ENCODE measurements at regions not wholly inside any gene's neighbourhood (a gene's known extent, or its start where the extent isn't known, plus 50 kb on each side); places are given as distances from the start of the nearest gene placed in this dataset.
A peak's percentile ranks its signal among the peaks of the same experiment; 100 is the strongest.

- no peak for DNase-seq (ENCODE audit: low spot score)
These were observed 362.7 kb upstream of the COBL start for GRCh38 chr7:51679358-51679757.

GRCh38 chr7:51666751-51667150 lies 350.1 kb upstream of the COBL start:
- DNase-seq (ENCODE audit: low spot score), result peak; percentile 51

- no peak for DNase-seq (ENCODE audit: low spot score)
These were observed 349.7 kb upstream of the COBL start for GRCh38 chr7:51666266-51666665.

GRCh38 chr7:51665045-51665780 lies 348.6 kb upstream of the COBL start:
- DNase-seq (ENCODE audit: low spot score), result no peak

DNA sequence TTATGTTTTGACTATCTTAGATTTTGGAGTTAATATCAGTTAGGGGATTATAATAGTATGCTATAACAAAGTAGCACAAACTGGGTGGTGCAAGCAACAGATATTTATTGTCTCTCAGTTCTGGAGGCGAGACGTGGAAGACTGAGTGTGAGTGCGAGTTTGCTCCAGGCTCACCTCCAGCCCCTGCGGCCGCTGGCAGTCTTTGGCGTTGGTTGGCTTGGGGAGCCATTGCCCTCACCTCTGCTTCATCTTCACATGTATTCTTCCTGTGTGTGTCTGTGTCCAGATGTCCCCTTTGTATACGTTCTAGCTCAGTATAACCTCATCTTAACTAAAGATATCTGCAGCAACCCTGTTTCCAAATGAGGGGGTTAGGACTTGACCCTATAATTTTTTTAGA lies 343.9 kb upstream of the COBL start:
- no peak for DNase-seq (ENCODE audit: low spot score)

- DNase-seq (ENCODE audit: low spot score), result no peak
These were observed 342.1 kb upstream of the COBL start for GRCh38 chr7:51658684-51659083.

DNA sequence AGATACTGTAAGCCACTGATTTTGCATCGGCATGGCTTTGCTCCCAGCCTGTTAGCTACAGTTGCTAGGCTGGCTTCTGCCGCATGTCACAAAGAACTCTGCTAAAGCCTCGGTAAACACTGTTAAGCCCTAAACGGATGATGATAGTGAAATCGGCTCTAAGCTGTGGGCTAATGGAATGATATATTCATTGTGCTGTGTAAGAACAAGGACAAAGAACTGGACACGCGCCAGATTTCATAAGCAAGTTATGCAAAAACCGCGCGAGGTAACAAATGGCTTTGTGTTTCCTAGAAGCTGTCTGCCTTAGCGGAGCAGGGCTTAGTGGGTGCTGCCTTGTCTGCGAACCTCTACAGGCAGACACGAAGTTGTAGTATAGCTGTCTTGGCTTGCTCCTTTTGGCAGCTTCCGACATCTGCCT lies 331.3 kb upstream of the COBL start:
- DNase-seq (ENCODE audit: low spot score), result peak; percentile 82

DNA sequence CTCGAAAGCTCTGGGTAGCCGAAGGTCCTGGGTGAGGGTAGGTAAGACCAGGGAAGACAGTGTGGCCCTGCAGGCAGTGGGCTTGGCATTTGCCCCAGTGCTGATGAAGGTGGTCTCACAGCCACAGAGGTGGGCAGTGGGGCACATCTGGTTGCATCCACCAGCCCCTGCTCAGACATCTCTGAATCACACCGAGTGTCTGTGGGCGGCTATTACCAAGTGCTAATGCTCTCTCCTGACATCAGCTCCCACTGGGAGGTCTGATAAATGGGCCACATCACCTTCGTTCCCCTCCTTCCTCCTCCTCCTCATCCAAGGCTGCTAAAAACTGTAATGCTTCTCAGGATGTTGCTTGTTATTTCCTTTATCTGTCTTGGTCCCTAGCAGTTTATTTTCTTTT lies 330.9 kb upstream of the COBL start:
- peak; percentile 67 for DNase-seq (ENCODE audit: low spot score)

- DNase-seq (ENCODE audit: low spot score), result no peak
These were observed 329.2 kb upstream of the COBL start for GRCh38 chr7:51645702-51646298.

GRCh38 chr7:51645255-51645654 lies 328.6 kb upstream of the COBL start:
- no peak for DNase-seq (ENCODE audit: low spot score)

DNA sequence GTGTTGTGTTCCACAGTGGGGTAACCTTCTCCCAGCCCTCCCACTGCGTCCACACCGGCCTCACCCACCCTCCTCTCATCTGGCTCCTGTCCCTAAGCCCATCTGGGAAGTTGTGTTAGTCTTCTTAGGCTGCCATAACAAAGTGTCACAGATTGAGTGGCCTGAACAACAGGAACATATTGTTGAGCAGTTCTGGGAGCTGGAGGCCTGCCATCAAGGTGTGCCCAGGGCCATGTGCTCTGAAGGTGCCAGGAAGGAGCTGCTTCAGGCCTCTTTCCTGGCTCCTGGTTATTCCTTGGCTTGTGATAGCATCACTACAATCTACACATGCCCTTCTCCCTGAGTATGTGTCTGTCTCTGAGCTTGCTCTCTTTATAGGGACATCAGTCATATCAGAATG lies 327.6 kb upstream of the COBL start:
- no peak for DNase-seq (ENCODE audit: low spot score)

DNA sequence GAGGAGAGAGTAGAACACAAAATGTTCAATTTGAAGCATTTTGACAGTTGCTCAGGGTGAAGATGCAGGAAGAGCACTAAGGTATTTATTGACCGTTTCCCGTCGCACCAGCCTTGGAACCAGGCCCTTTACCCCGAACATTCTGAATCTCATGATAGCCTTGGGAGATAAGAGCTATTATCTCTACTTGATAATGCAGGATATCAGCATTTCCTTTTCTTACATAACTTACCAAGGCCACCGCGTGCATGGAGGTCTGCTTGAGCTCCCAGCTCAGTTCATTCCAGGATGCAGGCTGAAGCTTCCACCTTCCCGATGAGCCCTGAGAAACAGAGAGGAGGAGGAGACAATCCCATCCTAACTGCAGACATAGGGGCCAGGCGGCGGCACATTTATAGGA lies 324.2 kb upstream of the COBL start:
- DNase-seq (ENCODE audit: low spot score), result no peak

DNA sequence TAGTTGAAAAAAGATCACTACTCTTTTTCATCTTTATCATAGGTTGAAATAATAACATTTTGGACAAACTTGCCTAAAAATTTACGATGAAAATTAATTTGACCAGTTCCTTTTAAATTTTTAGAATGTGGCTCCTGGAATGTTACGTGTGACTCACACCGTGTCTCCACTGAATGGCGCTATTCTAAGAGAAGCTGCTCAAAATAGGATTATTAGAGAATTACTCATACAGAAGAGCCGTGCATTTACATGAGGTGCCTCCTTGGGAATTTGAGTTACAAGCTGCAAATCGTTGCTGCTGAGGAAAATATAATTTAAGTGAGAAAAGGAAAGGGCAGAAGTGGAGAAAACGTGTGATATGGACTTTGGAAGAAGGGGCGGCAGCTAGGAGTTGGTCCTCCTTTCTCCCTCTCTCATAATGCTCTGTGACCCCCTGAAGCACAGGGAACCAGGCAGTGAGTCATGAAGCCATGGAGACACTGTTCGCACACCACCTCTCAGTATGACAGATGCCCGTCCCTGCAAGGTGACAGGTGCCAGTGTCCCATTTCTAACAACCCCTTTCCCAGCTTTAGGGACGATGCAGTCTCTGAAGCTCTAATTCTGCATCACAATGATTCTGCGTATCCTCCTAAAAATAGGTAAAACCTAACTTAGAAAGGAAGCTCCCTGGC lies 323.2 kb upstream of the COBL start:
- DNase-seq (ENCODE audit: low spot score), result no peak

DNA sequence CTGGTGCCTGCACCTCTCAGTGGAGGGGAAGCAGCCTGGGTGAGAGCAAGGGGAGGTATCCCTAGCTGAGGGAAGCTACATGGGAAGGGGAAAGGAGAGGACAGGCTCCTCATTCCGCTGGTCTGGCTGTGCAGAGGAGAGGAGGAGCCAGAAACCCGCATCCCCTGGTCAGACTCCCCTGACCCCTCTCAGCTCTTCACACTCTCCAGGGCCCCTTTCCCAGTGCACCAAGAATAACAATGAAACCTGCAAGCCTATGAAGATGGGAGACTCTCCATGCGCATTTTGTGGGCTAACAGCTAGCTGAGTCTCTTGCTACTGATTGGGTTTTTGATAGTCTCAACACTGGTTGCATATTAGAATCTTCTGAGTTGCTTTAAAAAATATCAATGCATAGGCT lies 319.9 kb upstream of the COBL start:
- no peak for DNase-seq (ENCODE audit: low spot score)

- no peak for DNase-seq (ENCODE audit: low spot score)
These were observed 319.2 kb upstream of the COBL start for GRCh38 chr7:51635775-51636174.

DNA sequence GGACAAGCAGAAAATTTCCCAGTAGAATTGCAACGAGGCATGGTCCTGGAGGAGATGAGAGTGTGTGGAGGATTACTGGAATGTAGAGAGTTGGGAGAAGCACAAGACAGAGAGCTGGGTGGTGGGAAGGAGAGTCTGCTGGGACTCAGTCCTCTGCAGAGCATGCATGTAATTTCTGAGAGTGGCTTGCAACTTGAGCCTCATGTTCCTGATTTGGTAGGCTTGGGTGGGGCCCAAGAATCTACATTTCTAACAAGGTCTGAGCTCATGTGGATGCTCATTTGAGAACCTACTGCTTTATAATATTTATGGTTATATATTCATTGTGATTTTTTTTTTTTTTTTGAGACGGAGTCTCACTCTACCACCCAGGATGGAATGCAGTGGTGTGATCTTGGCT lies 317.9 kb upstream of the COBL start:
- no peak for DNase-seq (ENCODE audit: low spot score)

GRCh38 chr7:51634025-51634424 lies 317.4 kb upstream of the COBL start:
- DNase-seq (ENCODE audit: low spot score), result no peak

GRCh38 chr7:51633596-51633995 lies 317.0 kb upstream of the COBL start:
- DNase-seq (ENCODE audit: low spot score), result no peak

DNA sequence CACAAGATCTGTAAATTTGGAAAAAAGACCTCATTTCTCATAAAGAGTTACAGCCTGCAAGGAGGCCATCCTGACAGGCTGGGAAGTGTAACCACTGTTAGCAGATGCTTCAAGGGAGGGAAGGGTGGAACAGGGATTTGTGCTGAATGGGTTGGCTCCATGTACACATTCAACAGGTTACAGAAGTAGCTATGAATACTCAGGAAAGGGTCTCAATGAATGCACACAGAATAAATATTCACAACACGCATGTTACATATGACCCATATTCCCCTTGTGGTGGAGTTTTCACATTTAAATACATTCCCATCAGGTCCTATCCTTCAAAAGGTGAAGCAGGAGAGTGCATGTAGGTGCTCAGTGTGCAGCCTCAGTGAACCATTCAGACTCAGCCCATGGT lies 316.4 kb upstream of the COBL start:
- no peak for DNase-seq (ENCODE audit: low spot score)

GRCh38 chr7:51630933-51631332 lies 314.3 kb upstream of the COBL start:
- no peak for DNase-seq (ENCODE audit: low spot score)

DNA sequence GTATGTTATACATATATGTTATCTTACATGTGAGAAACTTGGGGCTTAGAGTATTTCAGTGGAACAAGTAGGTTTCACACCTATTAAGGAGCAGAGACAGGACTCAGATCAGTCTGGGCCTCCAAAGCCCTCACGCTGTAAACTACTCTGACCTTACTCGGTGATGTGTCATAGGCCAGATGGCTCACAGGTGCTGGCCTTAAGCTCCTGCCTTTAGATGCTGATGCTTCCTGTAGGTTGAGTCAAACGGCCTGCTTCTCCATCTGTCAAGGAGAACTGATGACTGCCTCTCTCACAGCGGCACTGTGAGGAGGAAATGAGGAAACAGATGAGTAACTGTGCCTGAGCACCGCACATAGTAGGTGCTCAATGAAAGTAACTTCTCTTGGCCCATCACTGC lies 312.6 kb upstream of the COBL start:
- DNase-seq (ENCODE audit: low spot score), result no peak

DNA sequence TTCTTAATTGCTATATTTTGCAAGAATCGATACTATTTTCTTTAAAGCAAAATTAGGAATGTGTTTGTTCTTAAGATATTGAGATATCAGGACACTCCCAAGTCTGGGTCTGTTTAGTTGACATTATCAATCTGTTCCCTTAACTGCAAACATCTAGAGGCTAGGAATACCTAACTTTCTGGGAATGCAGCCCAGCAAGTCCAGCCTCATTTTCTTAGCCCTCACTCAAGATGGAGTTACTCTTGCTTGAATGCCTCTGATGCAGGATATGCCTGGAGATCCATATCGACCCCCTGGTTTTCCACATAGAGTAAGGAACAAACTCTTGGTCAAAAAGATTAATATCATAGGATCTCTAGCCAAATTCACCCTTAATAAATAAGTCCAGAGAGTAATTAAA lies 305.3 kb upstream of the COBL start:
- DNase-seq (ENCODE audit: low spot score), result no peak

GRCh38 chr7:51620706-51621105 lies 304.1 kb upstream of the COBL start:
- peak; percentile 86 for DNase-seq (ENCODE audit: low spot score)

GRCh38 chr7:51619880-51620279 lies 303.3 kb upstream of the COBL start:
- no peak for DNase-seq (ENCODE audit: low spot score)

Data from D341Med (cell line).